ENCODE measurements at regions not wholly inside any gene's neighbourhood (a gene's known extent, or its start where the extent isn't known, plus 50 kb on each side); places are given as distances from the start of the nearest gene placed in this dataset.

DNA sequence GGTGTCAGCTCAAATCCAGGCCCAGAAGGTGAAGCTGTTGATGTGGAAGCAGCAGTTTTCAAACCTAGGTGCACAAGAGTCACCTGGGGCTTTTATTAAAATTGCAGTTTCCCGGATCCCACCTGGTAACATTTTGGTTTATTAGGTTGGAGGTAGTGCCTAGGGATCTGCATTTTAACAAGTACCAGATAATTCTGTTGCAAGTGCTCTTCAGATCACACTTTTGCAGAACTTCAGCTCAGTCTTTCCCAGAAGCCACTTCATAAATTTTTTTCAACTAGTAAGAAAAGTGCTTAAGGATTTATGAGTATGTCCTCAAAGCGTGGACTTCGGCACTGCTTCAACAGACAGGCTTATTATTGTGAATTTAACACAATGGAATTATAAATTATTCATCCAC lies 213.8 kb downstream of the ADRA2A start:
- H3K18ac ChIP-seq (ENCODE audit: low read depth, low read length): no peak overlapping the region
- no peak overlapping the region for H2AFZ ChIP-seq (replicated peaks; ENCODE audit: low read length, poor library complexity)
- H2AK5ac ChIP-seq (ENCODE audit: low read depth, low read length): no peak overlapping the region
- no peak overlapping the region for H4K91ac ChIP-seq (ENCODE audit: insufficient read depth, low read depth, low read length)
- CTCF ChIA-PET: no interaction called here
- no peaks in the 10 kb centered on the region for H3K36me3 ChIP-seq (ENCODE audit: control insufficient read depth, insufficient read depth, low read length)
- H4K5ac ChIP-seq (ENCODE audit: low read depth, low read length): no peak overlapping the region
- no peak for TF ChIP-seq RAD21 (IDR thresholded peaks at IDR 0.05; ENCODE audit: low read length)
- TF ChIP-seq CEBPB (IDR thresholded peaks at IDR 0.05; ENCODE audit: low read depth, low read length): no peak
- TF ChIP-seq, protein P1, sequence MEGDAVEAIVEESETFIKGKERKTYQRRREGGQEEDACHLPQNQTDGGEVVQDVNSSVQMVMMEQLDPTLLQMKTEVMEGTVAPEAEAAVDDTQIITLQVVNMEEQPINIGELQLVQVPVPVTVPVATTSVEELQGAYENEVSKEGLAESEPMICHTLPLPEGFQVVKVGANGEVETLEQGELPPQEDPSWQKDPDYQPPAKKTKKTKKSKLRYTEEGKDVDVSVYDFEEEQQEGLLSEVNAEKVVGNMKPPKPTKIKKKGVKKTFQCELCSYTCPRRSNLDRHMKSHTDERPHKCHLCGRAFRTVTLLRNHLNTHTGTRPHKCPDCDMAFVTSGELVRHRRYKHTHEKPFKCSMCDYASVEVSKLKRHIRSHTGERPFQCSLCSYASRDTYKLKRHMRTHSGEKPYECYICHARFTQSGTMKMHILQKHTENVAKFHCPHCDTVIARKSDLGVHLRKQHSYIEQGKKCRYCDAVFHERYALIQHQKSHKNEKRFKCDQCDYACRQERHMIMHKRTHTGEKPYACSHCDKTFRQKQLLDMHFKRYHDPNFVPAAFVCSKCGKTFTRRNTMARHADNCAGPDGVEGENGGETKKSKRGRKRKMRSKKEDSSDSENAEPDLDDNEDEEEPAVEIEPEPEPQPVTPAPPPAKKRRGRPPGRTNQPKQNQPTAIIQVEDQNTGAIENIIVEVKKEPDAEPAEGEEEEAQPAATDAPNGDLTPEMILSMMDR (conservative IDR thresholded peaks at IDR 0.05; ENCODE audit: low read depth, low read length): no peak
- DNase-seq (no peak), ATAC-seq (ENCODE audit: low read depth) (no peak)
- no peak overlapping the region for H2BK20ac ChIP-seq (ENCODE audit: low read depth, low read length)
- WGBS, 2 experiments (ENCODE audit: extremely low coverage in 2 of 2, insufficient read length in 1 of 2): no CpG with 5 or more reads among the region's 3 CpGs
- no peak overlapping the region for H3K23ac ChIP-seq (ENCODE audit: low read depth, low read length)
- no peak overlapping the region for H2BK5ac ChIP-seq (ENCODE audit: low read depth, low read length, poor library complexity, severe bottlenecking)
- intact Hi-C loops (cut with micrococcal nuclease): no loop called here
- no peak overlapping the region for H2AK9ac ChIP-seq (replicated peaks; ENCODE audit: low read depth, low read length, poor library complexity)
- no peak overlapping the region for H3K27ac ChIP-seq (ENCODE audit: insufficient read depth, low read length)
- in situ Hi-C loops (cut with MboI; ENCODE audit: low sequenced_read_pairs): no loop called here
- POLR2A ChIA-PET (ENCODE audit: unreplicated experiment): no interaction called here
- no peaks in the 10 kb centered on the region for H3K79me1 ChIP-seq (ENCODE audit: low read depth in 1 of 2, low read length in 2 of 2)
- no peak overlapping the region for H2BK15ac ChIP-seq (ENCODE audit: low read depth, low read length)
- no peaks in the 10 kb centered on the region for H3K27me3 ChIP-seq (ENCODE audit: control insufficient read depth, insufficient read depth, low read length)
- no peak overlapping the region for H3K4me2 ChIP-seq (ENCODE audit: low read depth, low read length)
- no peak overlapping the region for H2BK120ac ChIP-seq (ENCODE audit: low read depth, low read length)
- H3K4ac ChIP-seq (ENCODE audit: low read depth, low read length): no peak overlapping the region
- H3K9me1 ChIP-seq (ENCODE audit: insufficient read depth, low read length): no peaks in the 10 kb centered on the region
- H4K20me1 ChIP-seq (ENCODE audit: insufficient read depth, low read length): no peaks in the 10 kb centered on the region
- no peak overlapping the region for H3K14ac ChIP-seq (replicated peaks; ENCODE audit: low read depth, low read length)
- H3K4me3 ChIP-seq (ENCODE audit: insufficient read depth, low read depth, low read length): no peak overlapping the region
- no peak overlapping the region for H4K8ac ChIP-seq (ENCODE audit: low read depth in 2 of 2, low read length in 2 of 2)
- no peak overlapping the region for H3K56ac ChIP-seq (ENCODE audit: extremely low read depth, insufficient read depth, low read length)
- H3K4me1 ChIP-seq (ENCODE audit: control insufficient read depth, insufficient read depth, low read length): no peaks in the 10 kb centered on the region
- BruUV-seq (replicated peaks): no TSS peak
- H3K9me3 ChIP-seq (ENCODE audit: control insufficient read depth, insufficient read depth, low read length): peaks cover 9% of the 10 kb centered on the region
- H3K9ac ChIP-seq (ENCODE audit: low read depth, low read length): no peak overlapping the region
- dilution Hi-C loops (cut with HindIII; ENCODE audit: low sequenced_read_pairs, unreplicated experiment): no loop called here
